ENCODE measurements at regions not wholly inside any gene's neighbourhood (a gene's known extent, or its start where the extent isn't known, plus 50 kb on each side); places are given as distances from the start of the nearest gene placed in this dataset.

- DNase-seq (ENCODE audit: low read depth in 2 of 2): no peak
Observed at GRCh38 chr22:49548356-49549202, 279.1 kb downstream of the BRD1 start.

- DNase-seq (ENCODE audit: low read depth in 2 of 2): no peak
Observed at GRCh38 chr22:49547751-49548239, 279.9 kb downstream of the BRD1 start.

GRCh38 chr22:49546811-49547585 is 280.7 kb downstream of the BRD1 start:
- no peak for DNase-seq (ENCODE audit: low read depth in 2 of 2)

GRCh38 chr22:49545606-49546005 is 282.1 kb downstream of the BRD1 start:
- DNase-seq (ENCODE audit: low read depth in 2 of 2): no peak

GRCh38 chr22:49544286-49544685 is 283.4 kb downstream of the BRD1 start:
- no peak for DNase-seq (ENCODE audit: low read depth in 2 of 2)

- DNase-seq (ENCODE audit: low read depth in 2 of 2): no peak
Observed at GRCh38 chr22:49543876-49544275, 283.8 kb downstream of the BRD1 start.

GRCh38 chr22:49541693-49542230 is 285.9 kb downstream of the BRD1 start:
- no peak for DNase-seq (ENCODE audit: low read depth in 2 of 2)

GRCh38 chr22:49540913-49541692 is 286.6 kb downstream of the BRD1 start:
- DNase-seq (ENCODE audit: low read depth in 2 of 2): no peak

- no peak for DNase-seq (ENCODE audit: low read depth in 2 of 2)
Observed at GRCh38 chr22:49540084-49540912, 287.4 kb downstream of the BRD1 start.

- no peak for DNase-seq (ENCODE audit: low read depth in 2 of 2)
Observed at GRCh38 chr22:49538006-49538405, 289.7 kb downstream of the BRD1 start.

- DNase-seq (ENCODE audit: low read depth in 2 of 2): no peak
Observed at GRCh38 chr22:49536571-49537131, 291.0 kb downstream of the BRD1 start.

- no peak for DNase-seq (ENCODE audit: low read depth in 2 of 2)
Observed at GRCh38 chr22:49535527-49536125, 292.0 kb downstream of the BRD1 start.

- no peak for DNase-seq (ENCODE audit: low read depth in 2 of 2)
Observed at GRCh38 chr22:49535126-49535525, 292.5 kb downstream of the BRD1 start.

GRCh38 chr22:49534386-49534785 is 293.3 kb downstream of the BRD1 start:
- DNase-seq (ENCODE audit: low read depth in 2 of 2): no peak

- no peak for DNase-seq (ENCODE audit: low read depth in 2 of 2)
Observed at GRCh38 chr22:49533886-49534285, 293.8 kb downstream of the BRD1 start.

- no peak for DNase-seq (ENCODE audit: low read depth in 2 of 2)
Observed at GRCh38 chr22:49532869-49533802, 294.5 kb downstream of the BRD1 start.

GRCh38 chr22:49531368-49531791 is 296.3 kb downstream of the BRD1 start:
- DNase-seq (ENCODE audit: low read depth in 2 of 2): no peak

GRCh38 chr22:49530671-49531367 is 296.9 kb downstream of the BRD1 start:
- no peak for DNase-seq (ENCODE audit: low read depth in 2 of 2)

- no peak for DNase-seq (ENCODE audit: low read depth in 2 of 2)
Observed at GRCh38 chr22:49528420-49528720, 299.3 kb downstream of the BRD1 start.
